Testis (tissue), 2 donors: ENCODE measurements at regions not wholly inside any gene's neighbourhood (a gene's known extent, or its start where the extent isn't known, plus 50 kb on each side); places are given as distances from the start of the nearest gene placed in this dataset.

Source experiments
- DNase-seq: peaks from one replicate; pipeline ENCODE4 v3.0.0-alpha.2; 2019
- H3K27ac ChIP-seq, 2 donors: fragments of 200-600 bp; sonication (generic); one replicate each; pipeline ENCODE4 v1.5.1; 2019
- H3K27me3 ChIP-seq: fragments of 200-600 bp; sonication (generic); one replicate; pipeline ENCODE4 v1.5.1; 2019
- H3K36me3 ChIP-seq: fragments of 200-600 bp; sonication (generic); one replicate; pipeline ENCODE4 v1.5.1; 2017; ENCODE audit warnings: low read depth; ENCODE audit errors: missing control alignments
- H3K4me1 ChIP-seq: fragments of 200-600 bp; sonication (generic); one replicate; pipeline ENCODE4 v1.5.1; 2019
- H3K4me3 ChIP-seq, 2 donors: fragments of 200-600 bp; sonication (generic); one replicate each; pipeline ENCODE4 v1.5.1; 2017 to 2019
- H3K9me3 ChIP-seq: fragments of 200-600 bp; sonication (generic); one replicate; pipeline ENCODE4 v1.5.1; 2017
- POLR2A ChIP-seq: fragments of 450-650 bp; IDR thresholded peaks from one replicate; pipeline ENCODE4 v1.6.1; 2017; ENCODE audit warnings: antibody characterized with exemption, mild to moderate bottlenecking, moderate library complexity
- WGBS, 2 donors: methylation state at CpG; one replicate each; pipeline ENCODE4 v1.1.5; 2018; 5-methylcytosine and 5-hydroxymethylcytosine counted together
- intact Hi-C: fragments of 100-400 bp; cut with DNase I; formaldehyde crosslinking; loops from one replicate; pipeline ENCODE4 v1.15.1; 2023; ENCODE audit warnings: low total_unique reads
- TF ChIP-seq, protein P1 (sequence below), 3 experiments: fragments of 450-650 bp in 2 of 3; fragments of 200-600 bp in 1 of 3; sonication (generic) in 1 of 3; IDR thresholded peaks; one replicate each; pipeline ENCODE4 v1.5.1; 2016 to 2019; ENCODE audit warnings: antibody characterized with exemption in 3 of 3, mild to moderate bottlenecking in 2 of 3, moderate library complexity in 1 of 3

DNA sequence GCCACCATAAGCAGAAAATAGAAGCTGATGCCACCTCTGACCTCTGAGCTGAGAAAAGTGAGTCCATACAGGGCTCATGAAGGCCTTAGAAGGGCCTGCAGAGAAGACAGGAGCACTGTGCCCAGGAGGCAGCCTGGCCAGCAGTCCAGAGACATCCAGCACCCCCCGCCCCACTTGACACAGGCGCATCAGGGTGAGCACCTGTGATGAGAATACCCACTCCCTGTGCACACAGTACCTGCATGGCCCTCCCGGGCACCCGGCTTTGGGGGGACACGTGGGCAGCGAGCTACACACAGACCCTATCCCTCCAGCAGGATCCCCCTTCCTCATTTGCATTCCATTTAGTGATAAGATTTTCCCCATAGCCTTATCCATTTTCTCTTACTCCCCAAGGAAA, 63.6 kb upstream of the NSMCE3 start:
- no peak for TF ChIP-seq POLR2A
- TF ChIP-seq, protein P1, sequence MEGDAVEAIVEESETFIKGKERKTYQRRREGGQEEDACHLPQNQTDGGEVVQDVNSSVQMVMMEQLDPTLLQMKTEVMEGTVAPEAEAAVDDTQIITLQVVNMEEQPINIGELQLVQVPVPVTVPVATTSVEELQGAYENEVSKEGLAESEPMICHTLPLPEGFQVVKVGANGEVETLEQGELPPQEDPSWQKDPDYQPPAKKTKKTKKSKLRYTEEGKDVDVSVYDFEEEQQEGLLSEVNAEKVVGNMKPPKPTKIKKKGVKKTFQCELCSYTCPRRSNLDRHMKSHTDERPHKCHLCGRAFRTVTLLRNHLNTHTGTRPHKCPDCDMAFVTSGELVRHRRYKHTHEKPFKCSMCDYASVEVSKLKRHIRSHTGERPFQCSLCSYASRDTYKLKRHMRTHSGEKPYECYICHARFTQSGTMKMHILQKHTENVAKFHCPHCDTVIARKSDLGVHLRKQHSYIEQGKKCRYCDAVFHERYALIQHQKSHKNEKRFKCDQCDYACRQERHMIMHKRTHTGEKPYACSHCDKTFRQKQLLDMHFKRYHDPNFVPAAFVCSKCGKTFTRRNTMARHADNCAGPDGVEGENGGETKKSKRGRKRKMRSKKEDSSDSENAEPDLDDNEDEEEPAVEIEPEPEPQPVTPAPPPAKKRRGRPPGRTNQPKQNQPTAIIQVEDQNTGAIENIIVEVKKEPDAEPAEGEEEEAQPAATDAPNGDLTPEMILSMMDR (IDR thresholded peaks at IDR 0.05) = no peak
- DNase-seq = no peak
- Histone ChIP-seq H3K4me1 (no peaks in the 10 kb centered on the region), H3K36me3 (no peaks in the 10 kb centered on the region), H3K9me3 (no peaks in the 10 kb centered on the region), H3K27me3 (no peaks in the 10 kb centered on the region), H3K4me3 (no peak overlapping the region), H3K27ac (no peak overlapping the region)
- intact Hi-C loops = no loop called here
- WGBS, 2 donors = 69 to 85% methylated on average over 4 to 6 of the region's 6 CpGs

DNA sequence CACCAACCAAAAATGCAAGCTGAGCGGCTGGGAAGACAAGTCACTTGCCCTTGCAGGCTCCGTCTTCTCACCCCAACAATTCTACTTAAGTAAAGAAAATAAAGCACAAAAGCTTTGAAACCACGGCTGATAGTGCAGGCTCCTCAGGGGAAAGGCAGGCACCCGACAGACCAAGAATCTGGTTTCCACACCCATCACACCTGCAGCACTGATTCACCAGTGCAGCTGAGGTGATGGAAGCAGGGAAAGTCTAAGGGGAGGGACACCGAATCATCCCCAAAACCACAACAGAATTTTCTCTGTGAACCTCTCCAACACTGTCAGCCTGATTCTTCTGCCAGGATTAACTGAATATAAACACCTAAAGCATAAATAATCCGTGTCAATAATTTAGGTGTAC, 62.0 kb upstream of the NSMCE3 start:
- WGBS, 2 donors = 81 to 90% methylated on average over 6 of the region's 6 CpGs
- no peak for DNase-seq
- TF ChIP-seq POLR2A = no peak
- TF ChIP-seq, protein P1 (IDR thresholded peaks at IDR 0.05) = no peak
- Histone ChIP-seq H3K36me3 (no peaks in the 10 kb centered on the region), H3K4me1 (no peaks in the 10 kb centered on the region), H3K27ac (no peak overlapping the region), H3K27me3 (no peaks in the 10 kb centered on the region), H3K9me3 (no peaks in the 10 kb centered on the region), H3K4me3 (no peak overlapping the region)
- intact Hi-C loops = no loop called here

DNA sequence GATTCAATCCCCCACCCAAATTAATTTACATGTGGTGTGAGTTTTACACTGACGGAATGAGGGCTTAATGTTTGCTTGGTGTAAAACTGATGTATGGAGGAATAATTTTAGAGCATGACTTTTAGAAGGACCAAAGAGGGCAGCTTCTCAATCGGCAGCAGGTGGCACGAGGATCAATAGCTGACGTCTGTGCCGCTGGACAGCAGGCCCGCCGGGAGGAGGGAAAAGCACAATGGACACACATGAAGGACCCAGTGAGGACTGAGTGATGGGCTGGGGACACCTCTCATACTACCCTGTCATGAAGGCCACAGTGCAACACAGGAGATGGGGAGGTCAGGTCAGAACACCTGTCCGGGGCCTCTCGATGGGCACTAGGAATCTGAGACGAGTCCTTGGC, 61.4 kb upstream of the NSMCE3 start:
- Histone ChIP-seq H3K4me1 (no peaks in the 10 kb centered on the region), H3K9me3 (no peaks in the 10 kb centered on the region), H3K4me3 (no peak overlapping the region), H3K27ac (no peak overlapping the region), H3K36me3 (no peaks in the 10 kb centered on the region), H3K27me3 (no peaks in the 10 kb centered on the region)
- intact Hi-C loops = no loop called here
- no peak for DNase-seq
- WGBS, 2 donors = 91 to 96% methylated on average over 9 to 10 of the region's 10 CpGs
- TF ChIP-seq, protein P1 (IDR thresholded peaks at IDR 0.05) = no peak
- TF ChIP-seq POLR2A = no peak

DNA sequence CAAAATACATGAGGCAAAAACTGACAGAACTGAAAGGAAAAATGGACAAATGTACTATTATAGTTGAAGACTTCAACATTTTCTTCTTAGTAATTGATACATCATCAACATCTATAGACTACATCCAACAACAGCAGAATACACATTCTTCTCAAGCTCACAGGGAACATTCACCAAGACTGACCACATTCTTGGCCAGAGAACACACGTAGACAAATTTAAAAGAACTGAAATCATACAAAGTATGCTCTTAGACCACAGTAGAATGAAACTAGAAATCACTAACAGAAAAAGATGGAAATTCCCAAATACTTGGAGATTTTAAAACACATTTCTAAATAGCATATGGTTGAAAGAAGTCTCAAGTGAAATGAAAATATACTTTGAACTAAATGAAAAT, 55.1 kb upstream of the NSMCE3 start:
- H3K4me1 ChIP-seq = no peaks in the 10 kb centered on the region
- no peak for DNase-seq
- H3K36me3 ChIP-seq = no peaks in the 10 kb centered on the region
- no peaks in the 10 kb centered on the region for H3K9me3 ChIP-seq
- no peak overlapping the region for H3K4me3 ChIP-seq
- TF ChIP-seq, protein P1 (IDR thresholded peaks at IDR 0.05) = no peak
- no peak for TF ChIP-seq POLR2A
- WGBS, 2 donors = 65 to 81% methylated on average over 1 of the region's 1 CpG
- intact Hi-C loops = no loop called here
- no peaks in the 10 kb centered on the region for H3K27me3 ChIP-seq
- no peak overlapping the region for H3K27ac ChIP-seq

DNA sequence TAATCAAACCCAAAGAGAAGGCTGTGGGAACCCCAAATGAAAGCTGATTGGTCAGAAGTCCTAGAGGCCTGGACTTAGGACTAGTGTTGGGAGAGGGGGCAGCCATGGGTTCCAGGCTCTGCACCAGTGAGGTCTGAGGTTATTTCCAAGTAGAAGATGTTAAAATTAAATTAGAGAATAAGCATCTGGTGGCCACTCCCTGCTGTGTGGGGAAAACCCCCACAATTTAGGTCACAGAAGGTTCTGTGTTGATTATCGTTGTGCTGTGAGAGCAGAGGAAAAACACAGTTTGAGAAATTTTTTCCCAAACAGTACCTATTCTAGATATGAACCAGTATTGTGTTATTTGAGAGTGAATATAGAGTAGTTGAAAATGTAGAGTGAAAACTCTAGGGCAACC, 53.9 kb upstream of the NSMCE3 start:
- WGBS, 2 donors = 85 to 100% methylated on average over 1 of the region's 1 CpG
- H3K9me3 ChIP-seq = no peaks in the 10 kb centered on the region
- no peak overlapping the region for H3K27ac ChIP-seq
- no peak for DNase-seq
- intact Hi-C loops = no loop called here
- H3K36me3 ChIP-seq = no peaks in the 10 kb centered on the region
- no peaks in the 10 kb centered on the region for H3K4me1 ChIP-seq
- H3K27me3 ChIP-seq = no peaks in the 10 kb centered on the region
- no peak overlapping the region for H3K4me3 ChIP-seq
- TF ChIP-seq, protein P1 (IDR thresholded peaks at IDR 0.05) = no peak
- no peak for TF ChIP-seq POLR2A
